ENCODE measurements at regions not wholly inside any gene's neighbourhood (a gene's known extent, or its start where the extent isn't known, plus 50 kb on each side); places are given as distances from the start of the nearest gene placed in this dataset.

- DNase-seq (ENCODE audit: low read depth in 2 of 2): no peak
- no peak for TF ChIP-seq CTCF (IDR thresholded peaks at IDR 0.05; ENCODE audit: low read depth, low read length)
Observed at GRCh38 chr16:59202233-59202862, 468.2 kb upstream of the GOT2 start.

GRCh38 chr16:59201821-59202220, 467.7 kb upstream of the GOT2 start:
- H3K4me3 ChIP-seq (replicated peaks in 1 of 2; ENCODE audit: low read depth in 2 of 2, low read length in 2 of 2): no peak overlapping the region
- TF ChIP-seq CTCF (IDR thresholded peaks at IDR 0.05; ENCODE audit: low read depth, low read length): no peak
- no peak for DNase-seq (ENCODE audit: low read depth in 2 of 2)

More at GRCh38 chr16:59202233-59202862, 468.2 kb upstream of the GOT2 start:
- no peak overlapping the region for H3K4me3 ChIP-seq (replicated peaks in 1 of 2; ENCODE audit: low read depth in 2 of 2, low read length in 2 of 2)

- no peak for TF ChIP-seq CTCF (IDR thresholded peaks at IDR 0.05; ENCODE audit: low read depth, low read length)
- H3K4me3 ChIP-seq (replicated peaks in 1 of 2; ENCODE audit: low read depth in 2 of 2, low read length in 2 of 2): no peak overlapping the region
- DNase-seq (ENCODE audit: low read depth in 2 of 2): no peak
Observed at GRCh38 chr16:59201160-59201559, 467.0 kb upstream of the GOT2 start.

GRCh38 chr16:59198487-59198886, 464.4 kb upstream of the GOT2 start:
- no peak for DNase-seq (ENCODE audit: low read depth in 2 of 2)
- H3K4me3 ChIP-seq (replicated peaks in 1 of 2; ENCODE audit: low read depth in 2 of 2, low read length in 2 of 2): no peak overlapping the region
- TF ChIP-seq CTCF (IDR thresholded peaks at IDR 0.05; ENCODE audit: low read depth, low read length): no peak

GRCh38 chr16:59195242-59195641, 461.1 kb upstream of the GOT2 start:
- TF ChIP-seq CTCF (IDR thresholded peaks at IDR 0.05; ENCODE audit: low read depth, low read length): no peak
- H3K4me3 ChIP-seq (replicated peaks in 1 of 2; ENCODE audit: low read depth in 2 of 2, low read length in 2 of 2): no peak overlapping the region
- DNase-seq (ENCODE audit: low read depth in 2 of 2): no peak

GRCh38 chr16:59193637-59194036, 459.5 kb upstream of the GOT2 start:
- H3K4me3 ChIP-seq (replicated peaks in 1 of 2; ENCODE audit: low read depth in 2 of 2, low read length in 2 of 2): no peak overlapping the region
- TF ChIP-seq CTCF (IDR thresholded peaks at IDR 0.05; ENCODE audit: low read depth, low read length): no peak
- DNase-seq (ENCODE audit: low read depth in 2 of 2): no peak
